HS-5 (cell line): ENCODE measurements at regions not wholly inside any gene's neighbourhood (a gene's known extent, or its start where the extent isn't known, plus 50 kb on each side); places are given as distances from the start of the nearest gene placed in this dataset.
"Not testable (repeated sequence)": the region's sequence is repeated elsewhere in the genome, so short reads cannot be mapped to it uniquely, and the experiment has no call there.

Experiments
- DNase-seq: peaks from one replicate; pipeline ENCODE4 v3.0.0-alpha.2; 2012; ENCODE audit warnings: low read depth

DNA sequence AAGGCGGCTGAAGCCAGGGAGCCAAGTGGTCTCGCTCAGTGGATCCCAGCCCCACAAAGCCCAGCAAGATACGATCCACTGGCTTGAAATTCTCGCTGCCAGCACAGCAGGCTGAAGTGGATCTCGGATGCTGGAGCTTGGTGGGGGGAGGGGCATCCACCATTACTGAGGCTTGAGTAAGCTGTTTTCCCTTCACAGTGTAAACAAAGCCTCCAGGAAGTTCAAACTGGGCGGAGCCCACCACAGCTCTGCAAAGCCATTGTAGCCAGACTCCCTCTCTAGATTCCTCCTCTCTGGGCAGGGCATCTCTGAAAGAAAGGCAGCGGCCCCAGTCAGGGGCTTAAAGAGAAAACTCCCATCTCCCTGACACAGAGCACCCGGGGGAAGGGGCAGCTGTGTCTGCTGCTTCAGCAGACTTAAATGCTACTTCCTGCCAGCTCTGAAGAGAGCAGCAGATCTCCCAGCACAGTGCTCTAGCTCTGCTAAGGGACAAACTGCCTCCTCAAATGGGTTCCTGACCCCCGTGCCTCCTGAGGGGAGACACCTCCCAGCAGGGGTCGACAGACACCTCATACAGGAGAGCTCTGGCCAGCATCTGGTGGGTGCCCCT, 330.0 kb upstream of the TMEFF2 start:
- not testable (repeated sequence) for DNase-seq

DNA sequence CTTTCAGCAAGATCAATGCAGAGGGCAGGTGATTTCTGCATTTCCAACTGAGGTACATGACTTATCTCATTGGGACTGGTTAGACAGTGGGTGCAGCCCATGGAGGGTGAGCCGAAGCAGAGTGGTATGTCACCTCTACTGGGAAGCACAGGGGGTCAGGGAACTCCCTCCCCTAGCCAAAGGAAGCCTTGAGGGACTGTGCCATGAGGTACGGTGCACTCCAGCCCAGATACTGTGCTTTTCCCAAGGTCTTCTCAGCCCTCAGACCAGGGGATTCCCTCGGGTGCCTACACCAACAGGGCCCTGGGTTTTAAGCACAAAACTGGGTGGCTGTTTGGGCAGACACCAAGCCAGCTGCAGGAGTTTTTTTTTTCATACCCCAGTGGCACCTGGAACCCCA, 329.5 kb upstream of the TMEFF2 start:
- not testable (repeated sequence) for DNase-seq

DNA sequence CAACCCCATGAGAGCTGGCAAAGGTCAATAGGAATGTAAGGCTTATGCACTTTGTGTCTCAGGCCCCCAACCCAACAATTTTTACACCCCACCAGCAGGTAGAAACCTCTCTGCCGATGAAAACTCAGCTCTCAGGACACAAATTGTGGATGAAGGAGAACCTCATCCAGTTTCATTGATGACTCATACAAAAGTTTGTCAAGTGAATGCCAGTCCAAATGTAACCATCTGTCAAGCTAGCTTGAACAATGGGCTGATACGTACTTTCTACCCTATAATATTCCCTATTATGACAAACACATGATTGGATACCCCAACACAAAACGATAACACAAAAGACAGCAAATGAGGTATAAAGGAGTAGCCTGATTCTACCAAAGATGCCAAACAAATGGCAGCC, 321.2 kb upstream of the TMEFF2 start:
- DNase-seq, result no peak

DNA sequence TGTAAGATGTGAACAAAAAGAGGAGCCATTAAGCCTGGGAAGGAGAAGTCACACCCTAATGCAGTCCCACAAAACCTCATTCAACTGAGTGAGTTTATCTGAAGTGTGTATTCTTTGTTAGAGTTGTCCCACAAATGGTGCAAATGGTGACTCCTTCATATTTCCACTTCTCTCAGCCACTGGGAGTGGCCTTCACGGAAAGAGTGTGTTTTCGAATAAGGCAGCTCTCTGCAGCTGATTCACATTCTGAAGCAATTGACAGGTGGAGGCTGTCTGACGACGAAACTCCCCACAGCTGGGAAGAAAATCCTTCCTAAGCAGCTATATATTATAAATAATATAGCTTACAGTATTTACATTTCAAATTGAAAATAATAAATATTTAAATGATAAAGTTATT, 318.8 kb upstream of the TMEFF2 start:
- DNase-seq, result no peak

DNA sequence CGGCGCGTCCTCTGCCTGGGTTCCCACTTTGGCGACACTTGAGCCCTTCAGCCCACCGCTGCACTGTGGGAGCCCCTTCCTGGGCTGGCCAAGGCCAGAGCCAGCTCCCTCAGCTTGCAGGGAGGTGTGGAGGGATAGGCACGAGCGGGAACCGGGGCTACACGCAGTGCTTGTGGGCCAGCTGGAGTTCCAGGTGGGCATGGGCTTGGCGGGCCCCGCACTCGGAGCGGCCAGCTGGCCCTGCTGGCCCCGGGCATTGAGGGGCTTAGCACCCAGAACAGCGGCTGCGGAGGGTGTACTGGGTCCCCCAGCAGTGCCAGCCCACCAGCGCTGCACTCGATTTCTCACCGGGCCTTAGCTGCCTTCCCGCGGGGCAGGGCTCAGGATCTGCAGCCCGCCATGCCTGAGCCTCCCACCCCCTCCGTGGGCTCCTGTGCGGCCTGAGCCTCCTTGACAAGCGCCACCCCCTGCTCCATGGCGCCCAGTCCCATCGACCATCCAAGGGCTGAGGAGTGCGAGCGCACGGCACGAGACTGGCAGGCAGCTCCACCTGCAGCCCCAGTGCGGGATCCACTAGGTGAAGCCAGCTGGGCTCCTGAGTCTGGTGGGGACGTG, 313.2 kb upstream of the TMEFF2 start:
- not testable (repeated sequence) for DNase-seq

DNA sequence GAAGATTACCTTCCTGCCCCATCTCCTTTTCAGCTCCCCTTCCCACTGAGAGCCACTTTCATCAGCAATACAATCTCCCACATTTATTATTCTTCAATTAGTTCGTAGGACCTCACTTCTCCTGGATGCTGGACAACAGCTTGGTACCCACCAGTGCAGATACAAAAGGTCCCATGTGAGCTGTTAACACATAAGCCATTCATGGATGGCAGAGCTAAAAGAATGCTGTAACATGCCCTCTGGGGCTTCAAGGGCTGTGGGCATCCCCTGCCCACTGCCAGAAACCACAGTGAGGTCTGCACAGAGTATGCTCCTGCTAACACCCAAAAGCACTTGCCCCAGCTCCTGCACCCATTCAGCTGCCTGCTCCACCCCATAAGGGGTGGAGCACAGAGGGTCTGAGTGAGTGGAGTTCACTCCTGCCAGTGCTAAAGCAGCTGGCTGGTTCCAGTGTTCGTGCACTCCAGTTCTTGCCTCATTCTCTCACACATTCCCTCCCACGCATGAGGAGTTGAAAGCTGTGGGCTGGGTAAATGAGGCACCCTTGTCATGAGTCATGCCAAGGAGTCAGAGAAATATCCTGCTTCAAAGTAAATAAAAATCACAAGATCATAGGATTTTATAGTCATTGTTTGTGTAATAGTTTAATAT, 305.9 kb upstream of the TMEFF2 start:
- peak; percentile 82 for DNase-seq

DNA sequence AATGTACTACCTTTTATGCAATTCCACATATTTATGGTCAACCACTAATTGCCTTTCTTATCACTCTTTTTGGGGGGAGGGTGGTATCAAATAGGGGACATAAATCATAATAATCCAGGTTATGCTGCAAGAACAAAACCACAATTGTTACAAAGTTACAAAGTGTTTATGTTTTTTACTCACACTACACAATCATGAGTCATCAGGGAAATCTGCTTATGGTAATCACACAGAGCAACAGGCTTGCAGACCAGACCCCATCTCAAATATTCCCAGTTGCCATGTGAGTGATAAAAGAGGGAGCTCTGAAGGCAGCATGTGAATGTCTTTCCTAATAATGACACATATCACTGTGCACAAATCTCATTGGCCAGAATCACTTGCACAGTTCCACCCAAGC, 304.7 kb upstream of the TMEFF2 start:
- no peak for DNase-seq

DNA sequence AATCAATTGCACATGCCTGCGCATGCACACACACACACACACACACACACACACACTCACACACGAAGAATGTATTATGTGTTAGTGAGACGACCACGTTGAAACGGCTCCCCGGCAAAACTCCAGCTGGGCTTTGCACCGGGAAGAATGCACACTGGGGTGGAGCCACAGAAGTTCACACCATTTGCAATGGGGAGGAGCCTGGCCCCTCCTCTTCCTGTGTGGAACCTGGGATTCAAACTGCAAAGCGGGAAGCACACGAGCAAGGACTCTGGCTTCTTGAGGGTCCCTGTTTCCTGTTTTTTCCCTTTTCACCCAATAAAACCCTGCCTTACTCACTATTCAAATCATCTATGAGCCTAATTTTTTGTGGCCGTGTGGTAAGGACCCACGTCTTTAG, 304.0 kb upstream of the TMEFF2 start:
- no peak for DNase-seq

DNA sequence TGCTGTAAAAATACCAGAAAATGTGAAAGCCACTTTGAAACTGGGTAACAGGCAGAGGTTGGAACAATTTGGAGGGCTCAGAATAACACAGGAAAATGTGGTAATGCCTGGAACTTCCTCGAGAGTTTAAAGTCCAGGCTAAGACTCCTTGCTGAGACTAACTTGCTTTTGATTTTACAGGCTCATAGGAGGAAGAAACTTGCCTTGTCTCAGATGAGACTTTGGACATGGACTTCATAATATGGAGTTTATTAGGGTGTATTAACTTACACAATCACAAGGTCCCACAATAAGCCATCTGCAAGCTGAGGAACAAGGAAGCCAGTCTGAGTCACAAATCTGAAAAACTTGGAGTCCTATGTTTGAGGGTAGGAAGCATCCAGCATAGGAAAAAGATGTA, 293.4 kb upstream of the TMEFF2 start:
- DNase-seq, result not testable (repeated sequence)

DNA sequence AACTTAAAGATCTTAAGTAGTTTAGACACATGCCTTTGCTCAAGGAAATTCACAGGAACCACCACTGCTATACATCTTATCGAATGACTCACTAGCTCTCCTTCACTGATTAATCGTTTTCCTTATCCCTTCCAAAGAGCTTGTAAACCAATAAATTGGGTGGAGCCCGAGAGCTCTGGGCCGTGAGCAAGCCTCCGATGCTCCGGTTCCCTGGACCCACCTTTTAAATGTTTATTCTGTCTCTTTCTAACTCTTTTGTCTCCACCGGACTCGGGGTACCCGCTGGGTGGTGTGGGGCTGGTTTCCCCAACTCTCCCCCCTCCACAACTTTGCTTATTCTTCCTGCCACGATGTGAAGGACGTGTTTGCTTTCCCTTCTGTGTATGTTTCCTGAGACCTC, 292.9 kb upstream of the TMEFF2 start:
- DNase-seq, result no peak

DNA sequence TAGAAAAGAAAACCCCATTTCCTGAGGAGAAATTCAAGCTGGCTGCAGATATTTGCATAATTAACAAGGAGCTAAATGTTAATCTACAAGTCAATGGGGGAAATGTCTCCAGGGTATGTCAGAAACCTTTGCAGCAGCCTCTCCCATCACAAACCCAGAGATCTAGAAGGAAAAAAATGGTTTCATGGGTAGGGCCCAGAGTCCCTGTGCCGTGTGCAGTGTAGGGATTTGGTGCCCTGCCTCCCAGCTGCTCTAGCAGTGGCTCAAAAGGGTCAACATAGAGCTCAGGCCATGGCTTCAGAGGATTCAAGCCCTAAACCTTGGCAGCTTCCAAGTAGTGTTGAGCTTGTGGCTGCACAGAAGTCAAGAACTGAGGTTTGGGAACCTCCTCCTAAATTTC, 290.2 kb upstream of the TMEFF2 start:
- no peak for DNase-seq

DNA sequence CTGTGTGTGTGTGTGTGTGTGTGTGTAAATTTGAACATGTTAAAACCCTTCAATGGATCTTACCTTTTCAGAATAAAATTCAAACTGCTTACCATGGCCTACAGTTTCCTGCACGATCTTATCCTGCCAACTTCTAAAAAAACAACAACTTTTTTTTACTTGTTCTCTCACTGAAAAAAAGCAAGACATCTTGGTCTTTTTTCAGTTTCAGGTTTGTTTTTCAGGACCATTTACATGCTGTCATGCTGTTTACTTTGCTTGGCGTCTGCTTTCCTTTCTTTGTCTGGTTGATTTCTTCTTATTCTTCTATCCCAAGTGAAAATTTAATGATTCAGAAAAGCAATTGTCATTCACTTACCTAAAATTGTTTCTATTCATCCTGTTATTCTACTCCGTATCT, 286.3 kb upstream of the TMEFF2 start:
- no peak for DNase-seq

DNA sequence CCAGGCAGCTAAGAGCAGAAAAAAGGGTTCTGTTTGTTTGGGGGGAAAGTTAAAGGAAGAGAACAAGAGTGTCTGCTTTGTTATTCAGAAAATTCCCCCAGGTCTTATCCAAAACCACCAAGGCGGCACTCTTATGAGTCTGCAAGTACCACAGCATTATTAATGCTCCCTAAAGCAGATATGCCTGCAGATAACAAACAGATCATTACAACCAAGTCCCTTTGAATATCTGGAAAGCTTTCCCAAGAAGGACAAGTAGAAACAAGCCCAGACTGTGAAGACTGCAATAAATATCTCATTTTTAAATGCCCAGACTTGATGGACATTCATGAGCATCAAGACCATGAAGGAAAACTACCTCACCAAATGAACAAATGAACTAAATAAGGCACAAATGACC, 278.6 kb upstream of the TMEFF2 start:
- DNase-seq, result no peak

DNA sequence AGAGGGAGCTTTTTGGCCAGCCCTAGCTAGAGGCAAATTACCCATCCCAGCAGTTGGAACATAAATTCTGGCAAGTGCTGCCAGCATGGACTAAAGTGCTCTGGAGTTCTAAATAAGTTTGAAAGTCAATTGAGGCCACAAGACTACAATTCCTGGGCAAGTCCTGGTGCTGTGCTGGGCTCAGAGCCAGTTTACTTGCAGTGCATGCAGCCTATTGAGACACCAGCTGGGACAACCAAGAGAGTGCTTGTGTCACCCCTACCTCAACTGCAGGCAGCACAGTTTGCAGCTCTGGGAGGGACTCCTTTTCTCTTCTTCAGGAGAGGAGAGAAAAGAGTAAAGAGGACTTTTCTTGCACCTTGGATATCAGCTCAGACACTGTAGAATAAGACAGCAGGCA, 277.2 kb upstream of the TMEFF2 start:
- no peak for DNase-seq

DNA sequence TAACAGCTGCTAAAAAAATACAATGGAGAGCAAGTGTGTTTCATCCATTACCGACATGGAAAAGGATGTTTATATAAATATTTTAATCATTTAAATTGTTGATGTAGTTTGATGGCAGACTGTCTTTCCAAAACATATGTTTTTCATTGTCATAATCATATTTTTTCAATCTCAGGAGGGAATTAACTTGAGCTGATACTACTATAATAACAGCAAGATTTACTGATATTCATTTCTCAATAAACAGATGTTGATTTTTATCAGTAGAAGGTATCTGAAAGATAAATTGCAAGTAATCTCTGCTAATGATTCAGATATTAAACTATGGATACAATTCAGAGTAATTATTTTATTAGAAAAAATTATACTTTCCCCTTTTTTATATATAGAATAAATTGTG, 274.9 kb upstream of the TMEFF2 start:
- DNase-seq, result no peak

DNA sequence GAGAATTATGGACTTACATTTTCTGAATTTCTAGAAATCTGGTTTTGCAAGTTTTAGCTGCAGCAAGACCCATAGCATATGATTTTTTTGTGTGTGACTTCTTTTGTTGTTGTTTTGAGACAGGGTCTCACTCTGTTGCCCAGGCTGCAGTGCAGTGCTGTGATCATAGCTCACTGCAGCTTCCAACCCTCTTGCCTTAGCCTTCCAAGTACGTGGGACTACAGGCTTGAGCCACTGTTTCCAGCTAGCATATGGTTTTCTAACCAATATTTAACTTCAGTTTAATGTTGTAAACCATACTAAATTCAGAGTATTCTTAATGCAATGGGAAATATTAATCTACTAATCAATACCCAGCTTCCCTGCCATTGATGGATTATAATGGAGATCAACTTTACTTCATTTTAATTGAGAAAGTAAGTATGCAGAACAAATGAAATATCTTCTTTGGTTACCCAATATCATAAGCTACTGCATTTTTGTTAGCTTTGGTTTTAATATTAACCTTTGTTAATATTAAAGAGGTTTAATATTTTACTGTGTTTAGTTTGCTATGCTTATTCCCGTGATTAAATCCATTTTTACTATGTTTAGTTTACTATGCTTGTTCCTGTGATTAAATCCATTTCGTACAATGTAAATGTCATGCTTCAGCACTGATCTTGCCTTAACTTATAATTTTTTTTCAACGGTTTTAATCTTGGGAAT, 273.4 kb upstream of the TMEFF2 start:
- no peak for DNase-seq

DNA sequence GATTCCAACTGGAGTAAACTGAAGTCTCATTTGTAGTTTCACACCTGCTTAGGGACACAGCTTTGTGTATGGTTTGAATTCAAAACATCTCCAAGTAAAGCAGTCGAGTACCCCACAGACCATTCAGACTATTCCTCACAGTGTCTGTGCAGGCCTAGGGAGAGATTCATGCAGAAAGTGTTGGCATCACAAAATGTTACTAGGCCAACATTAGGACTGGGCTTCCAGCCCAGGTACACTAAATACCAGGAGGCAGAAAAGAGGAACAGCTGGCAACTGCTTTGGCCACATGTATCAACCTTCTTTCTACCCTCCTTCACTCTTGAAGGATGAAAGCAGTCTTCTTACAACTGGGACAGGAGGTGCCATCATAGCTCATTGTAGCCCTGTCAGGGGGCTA, 270.4 kb upstream of the TMEFF2 start:
- DNase-seq, result no peak

DNA sequence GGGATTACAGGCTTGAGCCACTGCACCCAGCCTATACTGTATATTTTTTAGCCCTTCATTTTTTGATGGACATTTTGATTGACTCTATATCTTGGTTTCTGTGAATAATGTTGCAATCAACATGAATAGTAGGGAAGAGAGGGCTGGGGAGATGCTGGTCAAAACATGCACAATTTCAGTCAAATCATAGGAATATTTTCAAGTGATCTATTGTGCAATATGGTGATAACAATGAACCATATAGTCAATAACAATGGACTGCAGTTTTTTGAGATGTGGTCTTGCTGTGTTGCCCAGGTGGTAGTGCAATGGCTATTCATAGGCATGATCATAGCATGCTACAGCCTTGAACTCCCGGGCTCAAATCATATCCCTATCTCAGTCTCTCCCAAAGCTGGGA, 264.7 kb upstream of the TMEFF2 start:
- DNase-seq, result no peak

DNA sequence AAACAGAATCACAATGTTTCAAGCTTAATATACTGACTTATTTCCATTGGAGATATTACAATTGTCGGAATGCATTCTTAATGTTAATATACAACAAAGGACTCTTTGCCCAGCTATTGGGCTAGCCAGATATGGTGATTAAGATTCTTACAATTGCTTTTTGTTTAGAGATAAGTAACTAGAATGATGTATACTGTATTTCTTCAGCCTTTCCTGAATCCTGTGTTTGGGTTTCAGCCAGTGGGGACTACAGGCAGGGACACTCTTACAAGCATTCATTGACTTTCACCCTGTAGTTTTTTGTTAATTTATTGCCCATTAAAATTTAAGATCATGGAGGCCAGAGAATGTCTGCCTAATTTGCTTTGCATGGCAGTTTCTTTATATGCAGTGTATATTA, 254.1 kb upstream of the TMEFF2 start:
- no peak for DNase-seq

DNA sequence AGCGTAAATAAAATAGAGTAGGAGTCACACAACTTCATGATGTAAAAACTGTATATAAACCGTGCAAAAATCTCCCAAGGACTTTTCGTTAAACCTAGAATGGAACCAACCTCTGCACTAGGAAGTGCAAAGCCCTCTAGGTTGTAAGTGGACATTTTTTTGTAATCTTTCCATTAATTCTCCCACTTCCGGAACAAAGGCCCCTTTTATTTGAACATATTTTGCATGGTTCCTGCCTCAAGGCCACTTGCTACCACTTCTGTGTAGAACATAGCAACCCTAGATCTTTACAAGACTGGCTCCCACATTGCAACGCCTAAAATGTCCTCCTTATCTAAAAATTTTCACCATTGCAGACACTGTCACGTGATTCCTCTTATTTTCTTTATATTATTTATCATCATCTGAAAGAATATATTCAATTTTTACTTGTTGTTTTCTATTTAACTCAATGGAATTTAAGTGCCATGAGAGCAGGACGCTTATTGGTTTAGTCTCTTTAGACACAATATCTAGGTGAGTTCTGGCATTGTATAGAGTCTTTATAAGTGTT, 249.6 kb upstream of the TMEFF2 start:
- no peak for DNase-seq

DNA sequence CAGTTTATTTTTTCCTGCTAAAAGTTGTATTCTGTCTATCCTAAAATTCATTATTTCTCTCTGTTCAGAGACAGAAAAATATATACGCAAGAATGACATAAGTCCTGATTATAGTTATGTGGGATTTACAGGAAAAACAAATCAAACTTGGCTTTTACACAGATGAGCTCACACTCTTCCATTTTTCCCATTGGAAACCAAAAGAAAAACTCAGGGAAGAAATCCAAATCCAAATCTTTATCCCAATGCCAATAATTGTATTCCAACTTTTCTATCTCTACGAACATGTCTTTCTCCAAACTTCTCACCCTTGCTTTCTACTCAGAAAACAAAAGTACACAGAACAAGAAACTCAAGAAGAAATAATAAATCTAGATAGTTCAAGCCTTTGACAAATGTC, 249.1 kb upstream of the TMEFF2 start:
- no peak for DNase-seq

DNA sequence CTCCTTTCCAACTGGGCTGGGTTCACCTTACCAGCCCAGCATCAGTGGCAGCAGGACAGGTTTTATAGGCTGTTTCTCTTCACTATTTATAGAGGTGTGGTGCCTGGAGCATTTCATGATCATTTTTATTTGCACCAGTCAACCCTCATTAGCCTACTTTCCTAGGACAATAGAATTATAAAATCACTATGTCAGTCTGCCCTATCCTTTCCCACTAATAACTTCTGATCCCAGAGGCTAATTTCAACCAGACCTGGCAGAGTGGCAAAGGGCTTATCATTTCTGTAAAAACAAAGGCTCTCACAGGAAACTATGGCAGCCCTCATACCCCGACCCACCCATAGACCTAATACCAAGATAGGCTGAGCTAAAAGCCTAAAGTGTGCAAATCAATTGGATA, 243.5 kb upstream of the TMEFF2 start:
- DNase-seq, result no peak

DNA sequence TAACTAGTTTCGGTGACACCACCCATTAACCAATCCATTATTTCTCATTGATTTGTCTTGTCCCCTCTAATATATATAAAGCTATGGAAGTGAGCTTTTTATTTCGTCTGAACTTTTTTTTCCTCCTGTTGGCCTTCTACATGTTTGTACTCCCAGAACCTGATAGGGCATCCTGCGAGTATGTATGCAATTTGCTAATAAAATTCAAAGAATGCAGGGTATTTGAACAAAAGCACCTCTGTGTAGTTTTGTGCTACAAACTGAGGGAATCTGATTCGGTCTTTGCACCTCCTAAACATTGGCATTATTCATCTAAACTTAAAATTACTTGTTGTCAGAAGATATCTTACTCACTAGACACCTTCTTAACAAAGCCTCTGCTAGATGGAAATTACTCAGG, 242.9 kb upstream of the TMEFF2 start:
- no peak for DNase-seq
